ENCODE measurements at regions not wholly inside any gene's neighbourhood (a gene's known extent, or its start where the extent isn't known, plus 50 kb on each side); places are given as distances from the start of the nearest gene placed in this dataset.
"Not testable (repeated sequence)": the region's sequence is repeated elsewhere in the genome, so short reads cannot be mapped to it uniquely, and the experiment has no call there.

DNA sequence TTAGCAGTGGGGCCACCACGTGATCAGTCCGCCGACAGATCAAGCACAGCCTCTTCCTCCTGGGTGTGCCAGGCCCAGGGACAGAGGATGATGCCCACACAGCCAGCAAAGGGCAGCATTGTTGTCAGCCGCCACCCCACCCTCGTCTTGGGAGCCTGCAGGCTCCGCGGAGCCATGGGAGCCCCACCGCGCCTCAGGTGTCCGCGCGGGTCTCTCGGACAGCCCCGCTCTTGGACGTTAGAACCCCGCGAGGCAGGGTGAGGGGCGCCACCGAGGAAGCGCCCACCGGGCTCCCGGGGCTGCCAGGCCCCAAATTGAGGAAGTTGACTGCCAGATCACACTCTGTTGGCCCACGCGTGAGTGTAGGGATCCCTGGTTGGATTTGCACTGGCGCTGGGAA is 83.9 kb upstream of the MS4A8 start:
- no peak for DNase-seq
- no peak overlapping the region for H3K4me3 Mint-ChIP-seq
- ChIA-PET CTCF (no interaction called here), POLR2A (no interaction called here)
- H3K36me3 Mint-ChIP-seq (ENCODE audit: low read depth): no peaks in the 10 kb centered on the region
- no peaks in the 10 kb centered on the region for H3K9me3 Mint-ChIP-seq
- peaks cover 10% of the 10 kb centered on the region for H3K27me3 Mint-ChIP-seq
- TF ChIP-seq, protein P1, sequence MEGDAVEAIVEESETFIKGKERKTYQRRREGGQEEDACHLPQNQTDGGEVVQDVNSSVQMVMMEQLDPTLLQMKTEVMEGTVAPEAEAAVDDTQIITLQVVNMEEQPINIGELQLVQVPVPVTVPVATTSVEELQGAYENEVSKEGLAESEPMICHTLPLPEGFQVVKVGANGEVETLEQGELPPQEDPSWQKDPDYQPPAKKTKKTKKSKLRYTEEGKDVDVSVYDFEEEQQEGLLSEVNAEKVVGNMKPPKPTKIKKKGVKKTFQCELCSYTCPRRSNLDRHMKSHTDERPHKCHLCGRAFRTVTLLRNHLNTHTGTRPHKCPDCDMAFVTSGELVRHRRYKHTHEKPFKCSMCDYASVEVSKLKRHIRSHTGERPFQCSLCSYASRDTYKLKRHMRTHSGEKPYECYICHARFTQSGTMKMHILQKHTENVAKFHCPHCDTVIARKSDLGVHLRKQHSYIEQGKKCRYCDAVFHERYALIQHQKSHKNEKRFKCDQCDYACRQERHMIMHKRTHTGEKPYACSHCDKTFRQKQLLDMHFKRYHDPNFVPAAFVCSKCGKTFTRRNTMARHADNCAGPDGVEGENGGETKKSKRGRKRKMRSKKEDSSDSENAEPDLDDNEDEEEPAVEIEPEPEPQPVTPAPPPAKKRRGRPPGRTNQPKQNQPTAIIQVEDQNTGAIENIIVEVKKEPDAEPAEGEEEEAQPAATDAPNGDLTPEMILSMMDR (IDR thresholded peaks at IDR 0.05): no peak
- H3K4me1 Mint-ChIP-seq (ENCODE audit: low read depth): no peaks in the 10 kb centered on the region
- intact Hi-C loops (cut with micrococcal nuclease): loop anchor here (5.0 kb wide), 2 partner anchors 268 to 348 kb away; no protein-coding TSS in a partner anchor
- H3K27ac Mint-ChIP-seq: no peak overlapping the region
- ATAC-seq: no peak

DNA sequence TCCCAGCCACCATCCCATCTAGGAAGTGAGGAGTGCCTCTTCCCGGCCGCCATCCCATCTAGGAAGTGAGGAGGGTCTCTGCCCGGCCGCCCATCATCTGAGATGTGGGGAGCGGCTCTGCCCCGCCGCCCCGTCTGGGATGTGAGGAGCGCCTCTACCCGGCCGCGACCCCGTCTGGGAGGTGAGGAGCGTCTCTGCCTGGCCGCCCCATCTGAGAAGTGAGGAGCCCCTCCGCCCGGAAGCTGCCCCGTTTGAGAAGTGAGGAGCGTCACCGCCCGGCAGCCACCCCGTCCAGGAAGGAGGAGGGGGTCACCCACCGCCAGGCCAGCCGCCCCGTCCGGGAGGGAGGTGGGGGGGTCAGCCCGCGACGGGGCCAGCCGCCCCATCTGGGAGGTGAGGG is 77.5 kb upstream of the MS4A8 start:
- DNase-seq; H3K4me3 Mint-ChIP-seq; H3K4me1 Mint-ChIP-seq (ENCODE audit: low read depth); intact Hi-C loops (cut with micrococcal nuclease); H3K9me3 Mint-ChIP-seq; H3K36me3 Mint-ChIP-seq (ENCODE audit: low read depth); ATAC-seq; POLR2A ChIA-PET; CTCF ChIA-PET; H3K27ac Mint-ChIP-seq: not testable (repeated sequence)
- H3K27me3 Mint-ChIP-seq: peaks cover 14% of the 10 kb centered on the region

DNA sequence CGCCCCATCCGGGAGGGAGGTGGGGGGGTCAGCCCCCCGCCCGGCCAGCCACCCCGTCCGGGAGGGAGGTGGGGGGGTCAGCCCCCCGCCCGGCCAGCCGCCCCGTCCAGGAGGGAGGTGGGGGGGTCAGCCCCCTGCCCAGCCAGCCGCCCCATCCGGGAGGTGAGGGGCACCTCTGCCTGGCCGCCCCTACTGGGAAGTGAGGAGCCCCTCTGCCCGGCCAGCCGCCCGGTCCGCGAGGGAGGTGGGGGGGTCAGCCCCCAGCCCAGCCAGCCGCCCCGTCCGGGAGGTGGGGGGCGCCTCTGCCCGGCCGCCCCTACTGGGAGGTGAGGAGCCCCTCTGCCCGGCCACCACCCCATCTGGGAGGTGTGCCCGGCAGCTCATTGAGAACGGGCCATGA is 76.6 kb upstream of the MS4A8 start:
- CTCF ChIA-PET; H3K4me1 Mint-ChIP-seq (ENCODE audit: low read depth); H3K9me3 Mint-ChIP-seq; ATAC-seq; H3K36me3 Mint-ChIP-seq (ENCODE audit: low read depth); POLR2A ChIA-PET; intact Hi-C loops (cut with micrococcal nuclease); H3K27ac Mint-ChIP-seq; H3K4me3 Mint-ChIP-seq; DNase-seq: not testable (repeated sequence)
- H3K27me3 Mint-ChIP-seq: peaks cover 13% of the 10 kb centered on the region

DNA sequence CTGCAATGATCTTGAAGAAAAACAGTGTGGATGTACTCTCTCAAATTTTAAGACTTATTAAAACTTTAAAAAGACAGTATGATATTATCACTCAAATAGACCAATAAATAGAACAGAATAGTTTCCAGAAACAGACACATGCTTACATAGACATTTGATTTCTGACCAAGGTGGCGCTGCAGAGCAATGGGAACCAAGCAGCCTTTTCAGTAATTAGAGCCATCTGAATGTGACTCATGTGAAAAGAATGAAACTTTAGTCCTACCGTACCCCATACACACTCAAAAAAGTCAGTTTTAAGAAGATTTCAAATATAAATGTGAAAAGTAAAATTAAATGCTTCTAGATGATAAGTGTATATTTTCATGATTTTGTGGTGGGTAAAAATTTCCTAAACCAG is 74.2 kb upstream of the MS4A8 start:
- Mint-ChIP-seq H3K27ac (no peak overlapping the region), H3K4me1 (ENCODE audit: low read depth) (no peaks in the 10 kb centered on the region)

DNA sequence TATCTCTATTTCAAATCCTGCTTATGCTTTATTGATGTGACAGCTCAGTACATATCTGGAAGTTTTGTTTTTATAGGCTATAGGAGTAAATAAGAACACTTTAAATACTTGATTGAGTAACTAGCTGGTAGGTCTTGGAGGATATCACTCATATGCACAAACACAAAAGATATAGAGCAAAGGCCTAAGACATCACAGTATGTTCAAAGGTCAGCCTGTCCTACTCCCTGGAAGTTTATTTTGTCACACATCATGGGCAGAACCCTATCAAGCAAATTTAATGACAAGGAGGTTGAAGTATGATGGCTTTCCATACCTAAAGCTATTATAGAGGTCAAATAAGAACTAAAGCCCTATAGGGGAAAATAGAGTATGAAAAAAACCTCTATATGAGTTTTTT is 70.0 kb upstream of the MS4A8 start:
- CTCF ChIA-PET: interaction anchor here (1.2 to 1.8 kb wide), 3 partner anchors 10 to 137 kb away, joined by 3 to 7 read pairs (median 4); no protein-coding TSS in a partner anchor
- ATAC-seq (no peak), DNase-seq (no peak)
- Mint-ChIP-seq H3K27ac (no peak overlapping the region), H3K36me3 (ENCODE audit: low read depth) (no peaks in the 10 kb centered on the region), H3K27me3 (peaks cover 11% of the 10 kb centered on the region), H3K4me3 (no peak overlapping the region), H3K4me1 (ENCODE audit: low read depth) (no peaks in the 10 kb centered on the region), H3K9me3 (peaks cover 2% of the 10 kb centered on the region)
- intact Hi-C loops (cut with micrococcal nuclease): no loop called here
- POLR2A ChIA-PET: no interaction called here
- TF ChIP-seq, protein P1 (IDR thresholded peaks at IDR 0.05): no peak

More for the DNA sequence above, 74.2 kb upstream of the MS4A8 start:
- ChIA-PET POLR2A (no interaction called here), CTCF (no interaction called here)
- H3K27me3 Mint-ChIP-seq: peaks cover 13% of the 10 kb centered on the region
- H3K36me3 Mint-ChIP-seq (ENCODE audit: low read depth): no peaks in the 10 kb centered on the region
- H3K4me3 Mint-ChIP-seq: no peak overlapping the region
- DNase-seq (peak; percentile 34), ATAC-seq (no peak)
- H3K9me3 Mint-ChIP-seq: peaks cover 4% of the 10 kb centered on the region
- TF ChIP-seq, protein P1 (IDR thresholded peaks at IDR 0.05): no peak
- intact Hi-C loops (cut with micrococcal nuclease): no loop called here

DNA sequence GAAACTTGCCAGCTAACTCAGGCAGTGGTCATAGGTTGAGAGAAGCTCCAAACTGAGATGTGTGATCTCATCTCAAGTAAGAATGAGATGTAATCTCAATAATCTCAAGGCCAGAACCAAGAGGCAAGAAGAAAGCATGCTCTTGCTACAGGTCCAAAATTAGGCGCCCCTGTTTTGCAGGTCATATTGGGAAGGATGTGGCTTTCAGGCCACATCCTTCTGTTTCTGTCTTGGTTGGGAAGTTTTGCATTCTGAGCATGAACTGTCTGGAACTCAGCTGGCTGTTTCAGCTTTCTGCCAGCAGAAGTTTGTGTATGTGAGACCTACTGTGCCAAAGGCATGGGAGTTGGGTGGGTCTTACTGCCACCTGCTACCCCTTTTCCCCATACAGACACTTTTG is 67.5 kb upstream of the MS4A8 start:
- Mint-ChIP-seq H3K4me1 (ENCODE audit: low read depth) (no peaks in the 10 kb centered on the region), H3K27ac (no peak overlapping the region), H3K9me3 (peaks cover 3% of the 10 kb centered on the region), H3K4me3 (no peak overlapping the region), H3K27me3 (peaks cover 7% of the 10 kb centered on the region), H3K36me3 (ENCODE audit: low read depth) (no peaks in the 10 kb centered on the region)
- DNase-seq: no peak
- ChIA-PET POLR2A (interaction anchor here (0.6 kb wide), 1 partner anchor 419 kb away, joined by 3 read pairs; no protein-coding TSS in a partner anchor), CTCF (interaction anchor here (1.8 kb wide), 1 partner anchor 269 kb away, joined by 7 read pairs; no protein-coding TSS in a partner anchor)
- TF ChIP-seq, protein P1 (IDR thresholded peaks at IDR 0.05): no peak
- intact Hi-C loops (cut with micrococcal nuclease): no loop called here
- no peak for ATAC-seq
